ENCODE measurements at regions not wholly inside any gene's neighbourhood (a gene's known extent, or its start where the extent isn't known, plus 50 kb on each side); places are given as distances from the start of the nearest gene placed in this dataset.

GRCh38 chr13:31456056-31456455 is 256.3 kb downstream of the B3GLCT start:
- Histone ChIP-seq H3K4me3 (ENCODE audit: control insufficient read depth in 1 of 7, extremely low read depth in 1 of 7, insufficient read depth in 4 of 7, low read depth in 2 of 7, low read length in 6 of 7) (no peak overlapping the region), H3K9me3 (ENCODE audit: control extremely low read depth in 1 of 5, control insufficient read depth in 4 of 5, insufficient read depth in 2 of 5, low read depth in 1 of 5, low read length in 4 of 5) (peaks cover 0 to 2% (median 0%) of the 10 kb centered on the region in 5 experiments), H3K4me1 (ENCODE audit: control extremely low read depth in 1 of 4, control insufficient read depth in 4 of 4, insufficient read depth in 4 of 4, low read length in 3 of 4) (no peaks in the 10 kb centered on the region), H3K27me3 (replicated peaks in 2 of 5; ENCODE audit: control insufficient read depth in 4 of 5, insufficient read depth in 5 of 5, low read length in 4 of 5) (peaks cover 0 to 1% (median 0%) of the 10 kb centered on the region in 5 experiments), H3K27ac (ENCODE audit: insufficient read depth in 1 of 2, low read depth in 1 of 2, low read length in 2 of 2, poor library complexity in 1 of 2, severe bottlenecking in 2 of 2) (no peak overlapping the region), H3K36me3 (ENCODE audit: control insufficient read depth in 4 of 4, insufficient read depth in 4 of 4, low read length in 3 of 4) (no peaks in the 10 kb centered on the region)
- ChIA-PET CTCF (no interaction called here), POLR2A (no interaction called here)
- DNase-seq: no peak

- H3K9me3 ChIP-seq (ENCODE audit: control extremely low read depth in 1 of 5, control insufficient read depth in 4 of 5, insufficient read depth in 2 of 5, low read depth in 1 of 5, low read length in 4 of 5): peaks cover 0 to 2% (median 0%) of the 10 kb centered on the region in 5 experiments
- H3K27me3 ChIP-seq (replicated peaks in 2 of 5; ENCODE audit: control insufficient read depth in 4 of 5, insufficient read depth in 5 of 5, low read length in 4 of 5): peaks cover 0 to 2% (median 0%) of the 10 kb centered on the region in 5 experiments
- H3K4me3 ChIP-seq (ENCODE audit: control insufficient read depth in 1 of 7, extremely low read depth in 1 of 7, insufficient read depth in 4 of 7, low read depth in 2 of 7, low read length in 6 of 7): no peak overlapping the region
- no peaks in the 10 kb centered on the region for H3K36me3 ChIP-seq (ENCODE audit: control insufficient read depth in 4 of 4, insufficient read depth in 4 of 4, low read length in 3 of 4)
- DNase-seq: no peak
- no peaks in the 10 kb centered on the region for H3K4me1 ChIP-seq (ENCODE audit: control extremely low read depth in 1 of 4, control insufficient read depth in 4 of 4, insufficient read depth in 4 of 4, low read length in 3 of 4)
- POLR2A ChIA-PET: no interaction called here
- CTCF ChIA-PET: no interaction called here
- 100% methylated on average over 1 of the region's 3 CpGs for WGBS (ENCODE audit: insufficient coverage)
- no peak overlapping the region for H3K27ac ChIP-seq (ENCODE audit: insufficient read depth in 1 of 2, low read depth in 1 of 2, low read length in 2 of 2, poor library complexity in 1 of 2, severe bottlenecking in 2 of 2)
Observed at GRCh38 chr13:31460061-31460460, 260.3 kb downstream of the B3GLCT start.

GRCh38 chr13:31461923-31462322 is 262.1 kb downstream of the B3GLCT start:
- Histone ChIP-seq H3K36me3 (ENCODE audit: control insufficient read depth in 4 of 4, insufficient read depth in 4 of 4, low read length in 3 of 4) (no peaks in the 10 kb centered on the region), H3K4me1 (ENCODE audit: control extremely low read depth in 1 of 4, control insufficient read depth in 4 of 4, insufficient read depth in 4 of 4, low read length in 3 of 4) (no peaks in the 10 kb centered on the region), H3K4me3 (ENCODE audit: control insufficient read depth in 1 of 7, extremely low read depth in 1 of 7, insufficient read depth in 4 of 7, low read depth in 2 of 7, low read length in 6 of 7) (no peak overlapping the region), H3K27ac (ENCODE audit: insufficient read depth in 1 of 2, low read depth in 1 of 2, low read length in 2 of 2, poor library complexity in 1 of 2, severe bottlenecking in 2 of 2) (no peak overlapping the region), H3K9me3 (ENCODE audit: control extremely low read depth in 1 of 5, control insufficient read depth in 4 of 5, insufficient read depth in 2 of 5, low read depth in 1 of 5, low read length in 4 of 5) (peaks cover 0 to 2% (median 0%) of the 10 kb centered on the region in 5 experiments), H3K27me3 (replicated peaks in 2 of 5; ENCODE audit: control insufficient read depth in 4 of 5, insufficient read depth in 5 of 5, low read length in 4 of 5) (peaks cover 0 to 2% (median 0%) of the 10 kb centered on the region in 5 experiments)
- no peak for DNase-seq
- POLR2A ChIA-PET: no interaction called here
- 86% methylated on average over 2 of the region's 5 CpGs for WGBS (ENCODE audit: insufficient coverage)
- CTCF ChIA-PET: no interaction called here

GRCh38 chr13:31462766-31463165 is 263.0 kb downstream of the B3GLCT start:
- Histone ChIP-seq H3K9me3 (ENCODE audit: control extremely low read depth in 1 of 5, control insufficient read depth in 4 of 5, insufficient read depth in 2 of 5, low read depth in 1 of 5, low read length in 4 of 5) (peaks cover 0 to 2% (median 0%) of the 10 kb centered on the region in 5 experiments), H3K27ac (ENCODE audit: insufficient read depth in 1 of 2, low read depth in 1 of 2, low read length in 2 of 2, poor library complexity in 1 of 2, severe bottlenecking in 2 of 2) (no peak overlapping the region), H3K4me1 (ENCODE audit: control extremely low read depth in 1 of 4, control insufficient read depth in 4 of 4, insufficient read depth in 4 of 4, low read length in 3 of 4) (no peaks in the 10 kb centered on the region), H3K36me3 (ENCODE audit: control insufficient read depth in 4 of 4, insufficient read depth in 4 of 4, low read length in 3 of 4) (no peaks in the 10 kb centered on the region), H3K27me3 (replicated peaks in 2 of 5; ENCODE audit: control insufficient read depth in 4 of 5, insufficient read depth in 5 of 5, low read length in 4 of 5) (peaks cover 0 to 2% (median 0%) of the 10 kb centered on the region in 5 experiments), H3K4me3 (ENCODE audit: control insufficient read depth in 1 of 7, extremely low read depth in 1 of 7, insufficient read depth in 4 of 7, low read depth in 2 of 7, low read length in 6 of 7) (no peak overlapping the region)
- CTCF ChIA-PET: no interaction called here
- POLR2A ChIA-PET: no interaction called here
- 100% methylated on average over 2 of the region's 3 CpGs for WGBS (ENCODE audit: insufficient coverage)
- DNase-seq: no peak

GRCh38 chr13:31468114-31468902 is 268.5 kb downstream of the B3GLCT start:
- H3K4me3 ChIP-seq (ENCODE audit: control insufficient read depth in 1 of 7, extremely low read depth in 1 of 7, insufficient read depth in 4 of 7, low read depth in 2 of 7, low read length in 6 of 7): no peak overlapping the region
- H3K9me3 ChIP-seq (ENCODE audit: control extremely low read depth in 1 of 5, control insufficient read depth in 4 of 5, insufficient read depth in 2 of 5, low read depth in 1 of 5, low read length in 4 of 5): no peaks in the 10 kb centered on the region
- H3K27ac ChIP-seq (ENCODE audit: insufficient read depth in 1 of 2, low read depth in 1 of 2, low read length in 2 of 2, poor library complexity in 1 of 2, severe bottlenecking in 2 of 2): no peak overlapping the region
- WGBS (ENCODE audit: insufficient coverage): 87% methylated on average over 3 of the region's 12 CpGs
- peaks cover 0 to 2% (median 0%) of the 10 kb centered on the region in 5 experiments for H3K27me3 ChIP-seq (replicated peaks in 2 of 5; ENCODE audit: control insufficient read depth in 4 of 5, insufficient read depth in 5 of 5, low read length in 4 of 5)
- no peak for DNase-seq
- no peaks in the 10 kb centered on the region for H3K4me1 ChIP-seq (ENCODE audit: control extremely low read depth in 1 of 4, control insufficient read depth in 4 of 4, insufficient read depth in 4 of 4, low read length in 3 of 4)
- ChIA-PET POLR2A (no interaction called here), CTCF (no interaction called here)
- H3K36me3 ChIP-seq (ENCODE audit: control insufficient read depth in 4 of 4, insufficient read depth in 4 of 4, low read length in 3 of 4): no peaks in the 10 kb centered on the region

- POLR2A ChIA-PET: no interaction called here
- CTCF ChIA-PET: no interaction called here
Observed at GRCh38 chr13:31469377-31469776, 269.6 kb downstream of the B3GLCT start.

GRCh38 chr13:31476266-31476665 is 263.1 kb upstream of the RXFP2 start:
- Histone ChIP-seq H3K4me3 (ENCODE audit: control insufficient read depth in 1 of 7, extremely low read depth in 1 of 7, insufficient read depth in 4 of 7, low read depth in 2 of 7, low read length in 6 of 7) (no peak overlapping the region), H3K27ac (ENCODE audit: insufficient read depth in 1 of 2, low read depth in 1 of 2, low read length in 2 of 2, poor library complexity in 1 of 2, severe bottlenecking in 2 of 2) (no peak overlapping the region), H3K9me3 (ENCODE audit: control extremely low read depth in 1 of 5, control insufficient read depth in 4 of 5, insufficient read depth in 2 of 5, low read depth in 1 of 5, low read length in 4 of 5) (no peaks in the 10 kb centered on the region), H3K4me1 (ENCODE audit: control extremely low read depth in 1 of 4, control insufficient read depth in 4 of 4, insufficient read depth in 4 of 4, low read length in 3 of 4) (no peaks in the 10 kb centered on the region), H3K36me3 (ENCODE audit: control insufficient read depth in 4 of 4, insufficient read depth in 4 of 4, low read length in 3 of 4) (no peaks in the 10 kb centered on the region), H3K27me3 (replicated peaks in 2 of 5; ENCODE audit: control insufficient read depth in 4 of 5, insufficient read depth in 5 of 5, low read length in 4 of 5) (peaks cover 0 to 3% (median 0%) of the 10 kb centered on the region in 5 experiments)
- POLR2A ChIA-PET: no interaction called here
- CTCF ChIA-PET: no interaction called here
- WGBS (ENCODE audit: insufficient coverage): 86% methylated on average over 2 of the region's 6 CpGs
- DNase-seq: no peak

More at GRCh38 chr13:31469377-31469776, 269.6 kb downstream of the B3GLCT start:
- Histone ChIP-seq H3K4me1 (ENCODE audit: control extremely low read depth in 1 of 4, control insufficient read depth in 4 of 4, insufficient read depth in 4 of 4, low read length in 3 of 4) (no peaks in the 10 kb centered on the region), H3K9me3 (ENCODE audit: control extremely low read depth in 1 of 5, control insufficient read depth in 4 of 5, insufficient read depth in 2 of 5, low read depth in 1 of 5, low read length in 4 of 5) (no peaks in the 10 kb centered on the region), H3K4me3 (ENCODE audit: control insufficient read depth in 1 of 7, extremely low read depth in 1 of 7, insufficient read depth in 4 of 7, low read depth in 2 of 7, low read length in 6 of 7) (no peak overlapping the region), H3K27ac (ENCODE audit: insufficient read depth in 1 of 2, low read depth in 1 of 2, low read length in 2 of 2, poor library complexity in 1 of 2, severe bottlenecking in 2 of 2) (no peak overlapping the region), H3K27me3 (replicated peaks in 2 of 5; ENCODE audit: control insufficient read depth in 4 of 5, insufficient read depth in 5 of 5, low read length in 4 of 5) (peaks cover 0 to 2% (median 0%) of the 10 kb centered on the region in 5 experiments), H3K36me3 (ENCODE audit: control insufficient read depth in 4 of 4, insufficient read depth in 4 of 4, low read length in 3 of 4) (no peaks in the 10 kb centered on the region)
- no peak for DNase-seq

All from common myeloid progenitor, CD34-positive (primary cell).